Activated CD4-positive, alpha-beta memory T cell treated with anti-CD3 and anti-CD28 coated beads for 36 hours (primary cell): ENCODE measurements at regions not wholly inside any gene's neighbourhood (a gene's known extent, or its start where the extent isn't known, plus 50 kb on each side); places are given as distances from the start of the nearest gene placed in this dataset.

ENCODE experiments used
- CTCF ChIA-PET: fragments of 350-600 bp; sonication (Branson Sonifier 250); formaldehyde crosslinking; loops from one replicate; lab custom pipeline; 2021; ENCODE audit warnings: antibody characterized with exemption, inconsistent platforms; lab: Charles Lee
- POLR2A ChIA-PET: fragments of 350-600 bp; sonication (Branson Sonifier 250); formaldehyde crosslinking; loops from one replicate; lab custom pipeline; 2021; ENCODE audit warnings: antibody characterized with exemption; lab: Charles Lee
- DNase-seq: peaks from one replicate; pipeline ENCODE4 v3.0.0-alpha.2; 2020
- H3K27ac Mint-ChIP-seq: one replicate; pipeline ENCODE4 v1.8.0; 2021; ENCODE audit warnings: mixed read lengths
- H3K27me3 Mint-ChIP-seq: one replicate; pipeline ENCODE4 v1.8.0; 2021; ENCODE audit warnings: mixed read lengths
- H3K36me3 Mint-ChIP-seq: one replicate; pipeline ENCODE4 v1.8.0; 2021; ENCODE audit warnings: mixed read lengths
- H3K4me1 Mint-ChIP-seq: one replicate; pipeline ENCODE4 v1.8.0; 2021; ENCODE audit warnings: low read depth, mixed read lengths
- H3K4me3 Mint-ChIP-seq: one replicate; pipeline ENCODE4 v1.8.0; 2021; ENCODE audit warnings: mild to moderate bottlenecking, mixed read lengths
- H3K9me3 Mint-ChIP-seq: one replicate; pipeline ENCODE4 v1.8.0; 2021; ENCODE audit warnings: mixed read lengths
- intact Hi-C: fragments of 100-400 bp; cut with micrococcal nuclease; formaldehyde crosslinking; loops from one replicate; pipeline ENCODE4 v1.15.1; 2023

DNA sequence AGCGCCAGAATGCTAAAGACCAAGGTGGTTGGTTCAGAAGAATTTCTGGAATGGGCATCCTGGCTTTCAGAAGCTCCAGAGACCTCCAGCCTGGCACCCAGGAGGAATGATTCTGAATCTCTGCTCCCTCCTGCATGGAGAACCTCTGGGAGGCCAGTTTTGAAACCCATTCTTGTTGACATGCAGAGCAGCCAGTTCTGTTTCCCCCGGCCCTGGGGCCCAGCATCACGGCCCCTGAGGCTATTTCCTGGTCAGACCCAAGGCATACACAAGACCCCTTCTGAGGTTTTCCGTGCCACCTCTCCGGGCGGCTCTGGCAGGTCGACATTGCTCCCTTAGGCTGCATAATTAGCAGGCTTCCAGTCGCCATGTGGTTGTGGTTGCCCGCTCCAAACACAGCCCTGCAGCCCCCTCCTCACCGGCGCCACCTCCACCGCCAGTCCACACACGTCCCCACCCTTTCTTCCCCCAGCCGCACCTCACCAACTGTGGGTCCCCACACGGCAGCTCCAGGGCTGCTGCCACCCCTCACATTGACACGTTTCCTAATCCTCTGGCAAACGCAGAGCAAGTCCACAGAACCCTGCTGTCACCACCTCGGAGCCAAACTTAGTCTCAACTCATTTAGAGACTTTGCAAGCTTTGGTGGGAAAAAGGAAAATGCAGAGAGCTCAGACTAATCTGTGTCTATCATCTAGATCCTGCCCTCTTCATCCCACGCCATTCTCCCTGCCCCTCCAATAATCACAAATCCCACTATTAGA is 367.1 kb downstream of the SOX9 start:
- H3K27me3 Mint-ChIP-seq = peaks cover 6% of the 10 kb centered on the region
- peaks cover 4% of the 10 kb centered on the region for H3K9me3 Mint-ChIP-seq
- no peak for DNase-seq
- ChIA-PET POLR2A (interaction anchor here (0.6 kb wide), 1 partner anchor 521 kb away, joined by 3 read pairs; no protein-coding TSS in a partner anchor), CTCF (no interaction called here)
- no peaks in the 10 kb centered on the region for H3K36me3 Mint-ChIP-seq
- intact Hi-C loops = no loop called here
- H3K4me3 Mint-ChIP-seq = no peak overlapping the region
- no peaks in the 10 kb centered on the region for H3K4me1 Mint-ChIP-seq
- no peak overlapping the region for H3K27ac Mint-ChIP-seq

DNA sequence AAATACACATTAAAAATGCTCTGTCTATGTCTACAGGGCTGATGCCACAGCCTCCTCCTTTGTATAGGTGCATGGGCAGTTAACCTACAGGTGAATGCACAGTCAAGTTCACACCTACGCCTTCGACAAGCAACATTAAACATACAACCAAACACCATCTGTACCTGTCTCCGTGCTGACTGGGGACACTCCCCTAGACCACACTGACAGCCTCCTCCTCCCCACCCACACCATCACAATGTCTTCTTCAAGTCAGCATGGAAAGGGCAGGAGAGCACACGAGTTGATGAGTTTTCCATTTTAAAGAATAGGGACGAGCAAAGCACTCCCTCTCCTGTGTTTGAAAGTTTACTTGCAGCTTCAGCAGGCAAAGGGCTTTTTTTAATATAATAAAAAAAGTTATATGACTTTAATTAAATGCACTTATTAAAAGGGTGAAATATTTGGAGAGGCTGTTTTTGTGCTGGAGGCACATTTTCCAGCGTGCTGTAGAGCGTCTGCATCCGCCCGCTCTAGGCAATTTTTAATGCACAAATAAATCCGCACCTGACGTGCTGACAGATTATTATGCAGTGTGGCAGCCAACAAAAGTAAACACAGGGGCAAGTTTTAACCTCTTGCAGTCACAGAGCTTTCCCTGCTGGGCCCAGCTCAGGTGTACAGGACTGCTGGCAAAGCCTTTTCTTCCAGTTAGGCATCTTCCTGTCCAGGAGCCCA is 367.9 kb downstream of the SOX9 start:
- POLR2A ChIA-PET = no interaction called here
- intact Hi-C loops = no loop called here
- CTCF ChIA-PET = no interaction called here
- Mint-ChIP-seq H3K4me3 (no peak overlapping the region), H3K9me3 (peaks cover 4% of the 10 kb centered on the region), H3K27ac (no peak overlapping the region), H3K4me1 (no peaks in the 10 kb centered on the region), H3K36me3 (no peaks in the 10 kb centered on the region), H3K27me3 (peaks cover 6% of the 10 kb centered on the region)
- no peak for DNase-seq

DNA sequence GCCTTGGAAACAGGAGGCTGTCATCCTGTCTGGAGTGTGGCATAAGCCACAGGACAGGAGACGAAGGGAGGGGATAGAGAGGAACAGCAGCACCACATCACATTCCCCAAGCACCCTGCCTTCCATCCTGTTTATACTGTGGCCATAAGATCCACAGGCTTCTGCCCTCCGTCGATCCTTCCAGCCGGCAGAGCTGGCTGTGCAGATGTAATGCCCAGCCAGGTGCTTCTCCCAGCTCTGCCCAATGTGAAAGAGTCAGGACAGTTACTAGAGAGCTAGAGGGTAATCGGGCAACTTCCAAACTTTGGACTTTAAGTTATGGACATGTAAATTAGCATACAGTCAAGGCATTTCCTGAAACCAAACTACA is 368.4 kb downstream of the SOX9 start:
- CTCF ChIA-PET = no interaction called here
- POLR2A ChIA-PET = no interaction called here
- no peak overlapping the region for H3K27ac Mint-ChIP-seq
- no peak overlapping the region for H3K4me3 Mint-ChIP-seq
- peaks cover 4% of the 10 kb centered on the region for H3K9me3 Mint-ChIP-seq
- no peaks in the 10 kb centered on the region for H3K4me1 Mint-ChIP-seq
- H3K36me3 Mint-ChIP-seq = no peaks in the 10 kb centered on the region
- no peak for DNase-seq
- peaks cover 8% of the 10 kb centered on the region for H3K27me3 Mint-ChIP-seq
- intact Hi-C loops = no loop called here

DNA sequence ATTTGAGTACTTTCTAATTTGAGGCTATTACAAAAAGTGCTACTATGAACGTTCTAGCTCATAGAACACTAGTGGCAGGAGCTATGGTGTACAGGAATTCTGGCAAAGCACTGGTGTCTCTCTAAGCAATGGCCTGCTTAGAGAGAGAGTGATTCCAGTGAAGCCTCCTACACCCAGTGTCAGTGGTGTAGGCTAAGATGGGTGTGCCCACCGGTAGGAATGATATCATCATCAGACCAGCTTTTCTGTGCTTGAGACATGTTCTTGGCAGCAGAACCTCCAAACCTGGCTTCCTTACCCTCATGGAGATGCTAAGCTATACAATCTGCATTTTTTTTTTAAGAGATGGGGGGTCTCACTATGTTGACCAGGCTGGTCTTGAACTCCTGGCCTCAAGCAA is 370.3 kb downstream of the SOX9 start:
- H3K4me3 Mint-ChIP-seq = no peak overlapping the region

DNA sequence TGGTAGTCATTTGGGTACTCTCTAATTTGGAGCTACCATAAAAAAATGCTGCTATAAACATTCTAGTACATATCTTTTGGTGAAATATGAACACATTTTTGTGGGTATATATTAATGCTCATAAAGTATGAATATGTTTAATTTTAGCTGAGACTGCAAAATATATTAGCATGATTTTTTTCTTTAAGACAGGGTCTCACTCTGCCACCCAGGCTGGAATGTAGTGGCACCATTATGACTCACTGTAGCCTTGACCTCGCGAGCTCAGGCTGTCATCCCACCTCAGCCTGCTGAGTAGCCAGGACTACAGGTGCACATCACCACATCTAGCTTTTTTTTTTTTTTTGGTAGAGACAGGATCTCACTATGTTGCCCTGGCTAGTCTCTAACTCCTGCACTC is 371.7 kb downstream of the SOX9 start:
- H3K4me3 Mint-ChIP-seq = no peak overlapping the region
- no peak overlapping the region for H3K27ac Mint-ChIP-seq
- ChIA-PET CTCF (no interaction called here), POLR2A (no interaction called here)
- no peaks in the 10 kb centered on the region for H3K4me1 Mint-ChIP-seq
- H3K9me3 Mint-ChIP-seq = peaks cover 4% of the 10 kb centered on the region
- no peak for DNase-seq
- no peaks in the 10 kb centered on the region for H3K36me3 Mint-ChIP-seq
- peaks cover 9% of the 10 kb centered on the region for H3K27me3 Mint-ChIP-seq
- intact Hi-C loops = no loop called here

More for the DNA sequence above, 370.3 kb downstream of the SOX9 start:
- Mint-ChIP-seq H3K4me1 (no peaks in the 10 kb centered on the region), H3K27ac (no peak overlapping the region), H3K36me3 (no peaks in the 10 kb centered on the region), H3K27me3 (peaks cover 9% of the 10 kb centered on the region), H3K9me3 (peaks cover 4% of the 10 kb centered on the region)
- ChIA-PET CTCF (no interaction called here), POLR2A (no interaction called here)
- intact Hi-C loops = no loop called here
- DNase-seq = no peak

DNA sequence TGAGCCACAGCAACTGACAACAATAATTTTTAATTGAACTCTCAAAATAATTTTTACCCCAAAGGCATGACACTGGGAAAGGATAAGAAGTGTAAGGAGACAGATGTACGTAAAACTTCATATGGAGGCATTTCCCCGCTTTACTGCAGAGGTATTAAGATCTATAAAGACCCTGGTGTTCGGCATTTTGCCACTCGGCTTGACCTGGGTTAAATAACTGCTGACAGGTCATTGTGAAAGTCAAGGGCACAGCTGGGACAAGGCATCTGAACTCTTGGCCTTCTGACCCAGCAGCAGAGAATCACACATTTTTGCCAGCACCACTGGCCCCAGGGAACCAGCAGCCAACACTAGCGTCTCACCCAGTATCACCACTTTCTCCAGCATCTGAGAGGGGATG is 372.1 kb downstream of the SOX9 start:
- Mint-ChIP-seq H3K4me3 (no peak overlapping the region), H3K9me3 (peaks cover 4% of the 10 kb centered on the region), H3K27me3 (peaks cover 9% of the 10 kb centered on the region), H3K27ac (no peak overlapping the region), H3K4me1 (no peaks in the 10 kb centered on the region), H3K36me3 (no peaks in the 10 kb centered on the region)
- intact Hi-C loops = no loop called here
- DNase-seq = no peak
- CTCF ChIA-PET = no interaction called here
- POLR2A ChIA-PET = no interaction called here

DNA sequence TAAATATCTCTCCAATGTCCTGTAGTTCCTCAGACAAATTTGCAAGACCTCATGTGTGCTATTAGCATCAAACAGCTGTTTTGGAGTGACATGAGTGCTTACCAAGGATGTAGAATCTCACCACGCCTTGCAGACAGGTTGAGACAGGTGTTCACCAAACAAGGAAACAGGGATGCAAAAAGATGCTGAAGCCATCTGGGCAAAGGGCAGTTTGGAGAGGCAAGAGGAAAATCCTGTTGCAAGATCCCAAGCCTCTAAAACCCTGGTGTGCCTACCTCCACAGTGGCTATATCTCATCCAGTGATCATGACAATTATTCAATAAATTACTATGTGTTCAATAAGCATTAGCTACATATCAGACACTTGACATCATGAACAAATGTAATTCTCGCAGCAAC is 373.7 kb downstream of the SOX9 start:
- Mint-ChIP-seq H3K27me3 (peaks cover 3% of the 10 kb centered on the region), H3K4me1 (no peaks in the 10 kb centered on the region), H3K36me3 (no peaks in the 10 kb centered on the region), H3K27ac (no peak overlapping the region), H3K9me3 (peaks cover 4% of the 10 kb centered on the region), H3K4me3 (no peak overlapping the region)
- POLR2A ChIA-PET = no interaction called here
- DNase-seq = no peak
- intact Hi-C loops = no loop called here
- CTCF ChIA-PET = no interaction called here

DNA sequence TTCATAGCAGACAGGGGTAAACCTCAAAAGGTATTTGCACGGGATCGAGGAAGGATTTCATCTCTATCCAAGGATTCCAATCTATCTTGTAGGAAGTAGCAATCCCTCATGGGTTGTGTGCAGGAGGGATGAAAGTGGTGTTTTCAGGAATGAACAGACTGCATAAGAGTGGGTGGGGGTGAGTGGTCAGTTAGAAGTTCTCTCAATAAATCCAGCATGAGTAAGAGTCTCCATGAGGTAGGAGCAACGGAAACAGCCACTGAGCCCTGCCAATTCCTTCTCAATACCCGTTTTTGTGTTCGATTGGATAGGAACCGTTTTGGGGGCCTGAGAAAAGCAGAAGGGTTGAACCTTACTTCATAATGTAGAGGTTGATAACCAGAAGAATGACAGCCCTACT is 375.6 kb downstream of the SOX9 start:
- intact Hi-C loops = no loop called here
- Mint-ChIP-seq H3K4me1 (no peaks in the 10 kb centered on the region), H3K27me3 (peaks cover 3% of the 10 kb centered on the region), H3K4me3 (no peak overlapping the region), H3K36me3 (no peaks in the 10 kb centered on the region), H3K9me3 (no peaks in the 10 kb centered on the region), H3K27ac (no peak overlapping the region)
- DNase-seq = no peak
- CTCF ChIA-PET = no interaction called here
- POLR2A ChIA-PET = no interaction called here

DNA sequence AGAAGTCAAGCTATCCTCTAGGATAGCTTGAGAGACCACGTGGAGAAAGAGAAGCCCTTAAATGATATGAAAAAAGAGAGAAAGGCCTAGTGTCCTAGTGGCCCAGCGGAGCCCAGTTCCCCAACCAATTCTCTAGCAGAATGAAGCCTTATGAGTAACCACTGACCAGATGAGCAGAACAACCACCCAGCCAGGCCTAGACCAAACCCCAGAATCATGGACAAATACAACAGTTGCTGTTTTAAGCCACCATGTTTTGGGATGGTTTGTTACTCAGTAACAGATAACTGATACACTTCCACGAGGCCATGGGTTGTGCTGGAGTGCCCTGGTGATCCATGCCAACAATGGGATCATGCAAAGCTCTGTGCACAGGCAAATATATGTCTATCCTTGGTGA is 377.1 kb downstream of the SOX9 start:
- POLR2A ChIA-PET = no interaction called here
- H3K27ac Mint-ChIP-seq = no peak overlapping the region
- intact Hi-C loops = no loop called here
- H3K27me3 Mint-ChIP-seq = peaks cover 3% of the 10 kb centered on the region
- CTCF ChIA-PET = no interaction called here
- no peaks in the 10 kb centered on the region for H3K4me1 Mint-ChIP-seq
- no peak overlapping the region for H3K4me3 Mint-ChIP-seq
- H3K36me3 Mint-ChIP-seq = no peaks in the 10 kb centered on the region
- no peaks in the 10 kb centered on the region for H3K9me3 Mint-ChIP-seq
- no peak for DNase-seq

DNA sequence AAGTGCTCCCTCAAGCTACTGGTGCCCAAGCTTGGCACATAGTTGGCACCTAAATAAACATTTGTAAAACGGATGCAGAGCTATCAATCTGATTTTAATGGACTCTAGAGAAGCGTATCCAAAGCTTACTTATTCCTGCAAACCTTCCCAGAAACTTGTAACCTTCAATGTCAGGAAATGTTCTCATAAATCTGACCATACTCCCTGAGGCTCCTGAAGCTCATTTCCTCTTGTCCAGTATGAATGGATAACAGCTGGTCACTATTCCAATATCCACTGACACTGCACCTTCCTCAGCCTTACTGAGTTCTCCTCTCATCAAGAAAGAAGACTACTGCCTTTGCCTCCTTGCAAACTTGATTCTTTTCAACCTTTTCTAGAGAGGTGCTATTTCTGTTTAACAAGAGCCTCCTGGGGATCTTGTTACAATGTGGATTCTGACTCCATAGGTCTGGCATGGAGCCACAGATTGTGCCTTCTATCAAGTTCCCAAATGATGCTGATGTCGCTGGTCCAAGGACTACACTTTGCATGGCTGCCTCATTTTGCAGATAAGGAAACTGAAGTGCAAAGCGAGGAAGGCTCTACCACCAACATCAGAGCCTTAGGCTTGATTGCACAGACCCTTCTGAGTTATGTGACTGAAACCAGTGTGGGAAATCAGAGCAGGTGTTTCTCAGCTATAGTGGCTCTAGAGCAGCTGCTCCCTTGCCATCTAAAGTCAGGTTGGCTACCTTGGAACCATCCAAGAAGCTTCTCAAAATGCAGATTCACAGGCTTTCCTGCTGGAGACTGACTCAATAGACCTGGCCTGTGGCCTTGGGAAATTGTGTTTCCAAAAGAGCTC is 377.8 kb downstream of the SOX9 start:
- Mint-ChIP-seq H3K4me1 (no peaks in the 10 kb centered on the region), H3K36me3 (no peaks in the 10 kb centered on the region), H3K4me3 (no peak overlapping the region), H3K27ac (no peak overlapping the region), H3K9me3 (no peaks in the 10 kb centered on the region), H3K27me3 (peaks cover 3% of the 10 kb centered on the region)
- DNase-seq = no peak
- CTCF ChIA-PET = no interaction called here
- intact Hi-C loops = no loop called here
- POLR2A ChIA-PET = no interaction called here

DNA sequence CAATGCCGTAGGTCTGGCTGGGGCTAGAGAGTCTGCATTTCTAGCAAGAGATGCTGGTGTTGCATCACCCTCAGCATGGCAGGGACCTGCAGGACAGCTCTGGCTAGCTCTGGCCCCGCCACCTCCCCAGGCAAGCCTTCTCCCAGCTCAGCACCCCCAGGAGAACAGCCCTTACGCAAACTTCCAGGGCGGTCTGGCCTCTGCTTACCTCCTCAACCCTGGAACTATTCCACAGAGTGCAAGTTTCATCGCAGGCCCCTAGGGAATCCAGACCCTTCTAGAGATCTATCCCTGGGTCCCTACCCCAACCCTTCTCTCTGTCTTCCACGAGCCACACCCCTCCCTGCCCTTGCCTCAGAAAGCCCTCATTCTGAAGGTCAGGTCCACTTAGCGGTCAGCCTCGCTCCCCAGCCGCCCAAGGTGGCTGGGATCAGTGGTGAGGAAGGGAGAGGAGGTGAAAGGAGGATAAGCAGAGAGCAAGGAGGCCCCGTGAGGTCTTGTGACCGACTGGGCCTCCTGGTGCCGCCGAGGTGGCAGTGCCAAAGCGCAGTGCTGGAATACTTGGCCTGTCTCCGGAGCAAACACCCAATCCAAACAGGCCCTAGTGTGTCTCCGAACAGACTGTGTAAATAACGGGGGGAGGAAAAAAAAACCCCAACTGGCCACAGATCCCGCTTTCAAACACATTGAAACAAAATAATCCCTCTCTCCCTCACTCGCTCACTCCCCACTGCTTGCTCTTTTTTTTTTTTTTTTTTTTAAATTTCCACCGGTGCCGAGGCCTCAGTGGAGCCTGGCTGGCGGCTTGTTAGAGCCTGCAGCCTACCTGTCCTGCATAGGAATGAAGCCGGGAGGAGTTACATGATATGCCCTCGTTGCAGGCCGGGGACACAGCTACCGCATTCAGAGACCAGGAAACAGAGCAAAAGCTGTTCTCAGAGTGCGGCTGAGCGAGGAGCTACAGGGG is 380.9 kb downstream of the SOX9 start:
- POLR2A ChIA-PET = interaction anchor here (0.7 kb wide), 1 partner anchor 365 kb away, joined by 3 read pairs; no protein-coding TSS in a partner anchor
- intact Hi-C loops = no loop called here
- H3K27me3 Mint-ChIP-seq = no peaks in the 10 kb centered on the region

More for the DNA sequence above, 380.9 kb downstream of the SOX9 start:
- no peak overlapping the region for H3K27ac Mint-ChIP-seq
- DNase-seq = no peak
- peaks cover 4% of the 10 kb centered on the region for H3K9me3 Mint-ChIP-seq
- no peaks in the 10 kb centered on the region for H3K36me3 Mint-ChIP-seq
- H3K4me3 Mint-ChIP-seq = no peak overlapping the region
- CTCF ChIA-PET = no interaction called here
- H3K4me1 Mint-ChIP-seq = no peaks in the 10 kb centered on the region
